Neural crest cell (in vitro differentiated cells): ENCODE measurements at regions not wholly inside any gene's neighbourhood (a gene's known extent, or its start where the extent isn't known, plus 50 kb on each side); places are given as distances from the start of the nearest gene placed in this dataset.

Experiments used
- DNase-seq: peaks from one replicate; pipeline ENCODE4 v3.0.0; 2021; ENCODE audit warnings: low read depth, mixed read lengths, low spot score
- H3K27ac Mint-ChIP-seq: one replicate; pipeline ENCODE4 v1.8.0; 2021; ENCODE audit warnings: mild to moderate bottlenecking, mixed read lengths; ENCODE audit not compliant: unreplicated experiment
- H3K27me3 Mint-ChIP-seq: 2 replicates; pipeline ENCODE4 v1.8.0; 2021; ENCODE audit warnings: low read depth, mild to moderate bottlenecking, mixed read lengths
- H3K36me3 Mint-ChIP-seq: 2 replicates; pipeline ENCODE4 v1.8.0; 2021; ENCODE audit warnings: low read depth, mild to moderate bottlenecking, mixed read lengths
- H3K4me1 Mint-ChIP-seq: 2 replicates; pipeline ENCODE4 v1.8.0; 2021; ENCODE audit warnings: mixed read lengths
- H3K4me3 Mint-ChIP-seq: one replicate; pipeline ENCODE4 v1.8.0; 2021; ENCODE audit warnings: mild to moderate bottlenecking, mixed read lengths
- H3K9me3 Mint-ChIP-seq: 2 replicates; pipeline ENCODE4 v1.8.0; 2021; ENCODE audit warnings: mixed read lengths
- TF ChIP-seq, protein P1 (sequence below): fragments of 200-600 bp; sonication (generic); conservative IDR thresholded peaks from 2 replicates; pipeline ENCODE4 v1.5.0; 2021; ENCODE audit warnings: antibody characterized with exemption, mild to moderate bottlenecking

DNA sequence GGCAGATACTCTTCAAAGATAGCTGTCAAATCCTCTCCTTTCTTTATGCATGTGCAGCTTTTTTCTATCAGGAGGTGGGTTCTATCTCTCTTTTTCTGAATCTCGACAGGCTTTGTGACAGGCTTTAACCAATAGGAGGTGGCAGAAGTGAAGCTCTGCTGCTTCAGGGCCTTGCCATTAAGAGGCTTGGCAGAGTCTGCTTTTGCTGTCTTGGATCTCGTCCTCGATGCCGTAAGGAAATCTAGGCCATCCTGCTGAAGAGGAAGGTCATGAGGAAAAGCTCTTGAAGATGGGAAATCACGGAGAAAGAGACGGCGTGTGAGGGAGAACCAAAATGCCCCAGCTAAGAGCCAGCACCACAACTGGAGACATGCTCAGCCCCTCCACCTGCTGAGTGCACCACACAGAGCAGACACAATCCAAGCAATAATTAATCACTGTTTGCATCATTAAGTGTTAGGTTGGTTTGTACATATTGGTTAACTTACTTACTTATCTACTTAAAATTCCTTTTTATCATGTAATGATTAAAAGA, 92.2 kb downstream of the DDIT4L start:
- Mint-ChIP-seq H3K4me1 (peaks cover 23% of the 10 kb centered on the region), H3K36me3 (no peaks in the 10 kb centered on the region), H3K27me3 (no peaks in the 10 kb centered on the region), H3K27ac (no peak overlapping the region), H3K9me3 (no peaks in the 10 kb centered on the region), H3K4me3 (no peak overlapping the region)
- no peak for DNase-seq
- TF ChIP-seq, protein P1, sequence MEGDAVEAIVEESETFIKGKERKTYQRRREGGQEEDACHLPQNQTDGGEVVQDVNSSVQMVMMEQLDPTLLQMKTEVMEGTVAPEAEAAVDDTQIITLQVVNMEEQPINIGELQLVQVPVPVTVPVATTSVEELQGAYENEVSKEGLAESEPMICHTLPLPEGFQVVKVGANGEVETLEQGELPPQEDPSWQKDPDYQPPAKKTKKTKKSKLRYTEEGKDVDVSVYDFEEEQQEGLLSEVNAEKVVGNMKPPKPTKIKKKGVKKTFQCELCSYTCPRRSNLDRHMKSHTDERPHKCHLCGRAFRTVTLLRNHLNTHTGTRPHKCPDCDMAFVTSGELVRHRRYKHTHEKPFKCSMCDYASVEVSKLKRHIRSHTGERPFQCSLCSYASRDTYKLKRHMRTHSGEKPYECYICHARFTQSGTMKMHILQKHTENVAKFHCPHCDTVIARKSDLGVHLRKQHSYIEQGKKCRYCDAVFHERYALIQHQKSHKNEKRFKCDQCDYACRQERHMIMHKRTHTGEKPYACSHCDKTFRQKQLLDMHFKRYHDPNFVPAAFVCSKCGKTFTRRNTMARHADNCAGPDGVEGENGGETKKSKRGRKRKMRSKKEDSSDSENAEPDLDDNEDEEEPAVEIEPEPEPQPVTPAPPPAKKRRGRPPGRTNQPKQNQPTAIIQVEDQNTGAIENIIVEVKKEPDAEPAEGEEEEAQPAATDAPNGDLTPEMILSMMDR = no peak

- Mint-ChIP-seq H3K36me3 (no peaks in the 10 kb centered on the region), H3K27me3 (no peaks in the 10 kb centered on the region), H3K4me3 (peak overlapping the region; percentile 56), H3K27ac (no peak overlapping the region), H3K9me3 (no peaks in the 10 kb centered on the region), H3K4me1 (peaks cover 23% of the 10 kb centered on the region)
- DNase-seq = peak; percentile 27
- TF ChIP-seq, protein P1 = peak; percentile 74
These were observed 94.3 kb downstream of the DDIT4L start for GRCh38 chr4:100095729-100096595.

DNA sequence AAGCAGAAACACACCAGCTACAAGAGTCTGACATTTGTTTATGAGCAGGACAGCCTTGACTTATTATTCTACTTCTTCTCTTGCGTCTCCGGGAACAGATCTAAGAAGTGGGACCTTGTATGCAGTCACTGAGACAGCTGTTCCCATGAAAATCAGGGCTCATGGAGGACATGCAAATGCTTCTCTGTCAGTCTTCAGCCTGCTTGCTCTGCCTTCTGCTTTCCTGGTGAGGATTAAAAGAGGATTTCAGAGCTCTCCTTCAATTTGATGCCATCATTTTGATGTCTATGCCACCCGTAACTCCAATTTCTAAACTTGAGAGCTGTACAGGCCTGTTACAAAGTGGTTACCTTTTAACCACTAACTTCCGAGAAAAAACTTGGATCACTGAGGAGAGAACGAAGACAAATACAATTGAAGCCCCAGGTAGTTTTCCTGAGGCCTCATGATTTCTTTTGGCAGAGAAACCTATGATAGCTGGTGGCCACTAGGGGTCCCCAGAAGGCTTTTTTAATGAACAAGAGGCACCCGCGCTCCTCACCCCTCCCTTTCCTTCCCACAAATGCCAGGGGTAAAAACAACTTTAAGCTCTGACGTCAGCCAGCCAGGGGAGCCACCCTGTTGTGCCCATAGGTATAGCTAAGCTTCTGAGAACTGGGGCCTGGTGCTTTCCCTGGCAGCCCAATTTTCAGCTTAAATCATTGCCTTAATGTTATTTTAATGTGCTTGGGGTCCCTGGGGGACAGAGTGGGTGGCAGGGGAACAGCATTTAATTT, 97.0 kb downstream of the DDIT4L start:
- H3K27ac Mint-ChIP-seq = no peak overlapping the region
- TF ChIP-seq, protein P1 = peak; percentile 91
- H3K4me1 Mint-ChIP-seq = peaks cover 23% of the 10 kb centered on the region
- no peaks in the 10 kb centered on the region for H3K36me3 Mint-ChIP-seq
- H3K4me3 Mint-ChIP-seq = no peak overlapping the region
- no peaks in the 10 kb centered on the region for H3K27me3 Mint-ChIP-seq
- DNase-seq = peak; percentile 53
- no peaks in the 10 kb centered on the region for H3K9me3 Mint-ChIP-seq

DNA sequence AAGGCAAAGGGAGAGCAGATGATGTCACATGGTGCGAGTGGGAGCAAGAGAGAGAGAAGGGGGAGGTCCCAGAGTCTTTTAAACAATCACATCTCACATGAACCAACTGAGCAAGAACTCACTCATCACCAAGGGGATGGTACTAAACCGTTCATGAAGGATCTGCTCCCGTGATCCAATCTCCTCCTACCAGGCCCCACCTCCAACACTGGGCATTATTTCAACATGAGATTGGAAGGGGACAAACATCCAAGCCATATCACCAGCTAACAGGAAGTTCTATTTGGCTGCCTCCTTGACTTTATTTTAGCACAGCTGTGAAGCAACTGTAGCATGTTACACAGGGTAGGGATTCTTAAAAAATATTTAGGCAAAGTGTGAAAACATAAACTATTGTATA, 102.5 kb downstream of the DDIT4L start:
- no peaks in the 10 kb centered on the region for H3K36me3 Mint-ChIP-seq
- H3K9me3 Mint-ChIP-seq = peaks cover 3% of the 10 kb centered on the region
- TF ChIP-seq, protein P1 = no peak

DNA sequence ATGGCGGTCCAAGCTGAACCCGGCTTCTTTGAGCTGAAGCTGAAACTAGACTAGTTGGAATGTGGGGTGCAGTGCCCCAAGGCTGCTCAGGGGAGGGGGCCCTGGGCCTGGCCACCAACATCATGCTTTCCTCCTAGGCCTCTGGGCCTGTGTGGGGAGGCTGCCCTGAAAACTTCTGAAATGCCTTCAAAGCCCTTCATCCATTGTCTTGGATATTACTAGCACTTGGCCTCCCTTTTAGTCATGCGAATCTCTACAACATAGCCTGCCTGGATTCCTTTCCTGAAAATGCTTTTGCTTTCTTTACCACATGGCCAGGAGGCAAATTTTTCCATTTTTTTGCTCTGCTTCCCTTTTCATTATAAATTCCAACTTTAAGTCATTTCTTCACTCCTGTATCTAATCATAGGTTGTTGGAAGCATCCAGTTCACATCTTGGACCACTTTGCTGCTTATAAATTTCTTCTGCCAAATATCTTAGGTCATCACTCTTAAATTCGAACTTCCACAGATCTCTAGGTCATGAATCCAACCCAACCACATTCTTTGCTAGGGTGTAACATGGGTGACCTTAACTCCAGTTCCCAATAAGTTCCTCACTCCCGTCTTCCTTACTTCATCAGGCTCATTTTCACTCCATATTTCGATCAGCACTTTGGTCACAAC, 103.4 kb downstream of the DDIT4L start:
- H3K27me3 Mint-ChIP-seq = no peaks in the 10 kb centered on the region
- TF ChIP-seq, protein P1 = no peak
- peaks cover 3% of the 10 kb centered on the region for H3K9me3 Mint-ChIP-seq
- no peak overlapping the region for H3K27ac Mint-ChIP-seq
- H3K4me3 Mint-ChIP-seq = no peak overlapping the region
- H3K4me1 Mint-ChIP-seq = peaks cover 4% of the 10 kb centered on the region
- DNase-seq = no peak
- no peaks in the 10 kb centered on the region for H3K36me3 Mint-ChIP-seq

More for the DNA sequence above, 102.5 kb downstream of the DDIT4L start:
- no peak overlapping the region for H3K27ac Mint-ChIP-seq
- H3K4me3 Mint-ChIP-seq = no peak overlapping the region
- H3K27me3 Mint-ChIP-seq = no peaks in the 10 kb centered on the region
- H3K4me1 Mint-ChIP-seq = peaks cover 4% of the 10 kb centered on the region
- no peak for DNase-seq
